Ovary (tissue), 3 donors: ENCODE measurements at regions not wholly inside any gene's neighbourhood (a gene's known extent, or its start where the extent isn't known, plus 50 kb on each side); places are given as distances from the start of the nearest gene placed in this dataset.

ENCODE experiments used
- CTCF ChIP-seq, 3 donors: fragments of 450-650 bp in 2 of 3; fragments of 200-600 bp in 1 of 3; IDR thresholded peaks; one replicate each; pipeline versions ENCODE4 v1.5.1 to v1.8.0; 2016 to 2022; ENCODE audit warnings: antibody characterized with exemption in 3 of 3, mild to moderate bottlenecking in 1 of 3
- POLR2A ChIP-seq: fragments of 450-650 bp; IDR thresholded peaks from one replicate; pipeline ENCODE4 v1.6.1; 2017; ENCODE audit warnings: antibody characterized with exemption, mild to moderate bottlenecking, moderate library complexity
- donor health status: DM: no; HTN: no; CAD: no.

GRCh38 chr2:234291765-234292204 lies 205.1 kb downstream of the ARL4C start:
- TF ChIP-seq POLR2A: no peak
- no peak for TF ChIP-seq CTCF (IDR thresholded peaks at IDR 0.05)
